Peyer's patch (tissue), 4 donors: ENCODE measurements at regions not wholly inside any gene's neighbourhood (a gene's known extent, or its start where the extent isn't known, plus 50 kb on each side); places are given as distances from the start of the nearest gene placed in this dataset.

Source experiments
- CTCF ChIP-seq, 6 experiments: fragments of 450-650 bp in 4 of 6; fragments of 200-600 bp in 2 of 6; sonication (generic) in 1 of 6; IDR thresholded peaks; one replicate each; pipeline ENCODE4 v1.5.1; 2017 to 2019; ENCODE audit warnings: antibody characterized with exemption in 6 of 6, mild to moderate bottlenecking in 3 of 6, moderate library complexity in 1 of 6
- POLR2A ChIP-seq, 2 donors: fragments of 450-650 bp; IDR thresholded peaks; one replicate each; pipeline ENCODE4 v1.5.1; 2017; ENCODE audit warnings: antibody characterized with exemption in 2 of 2, mild to moderate bottlenecking in 2 of 2, moderate library complexity in 2 of 2

DNA sequence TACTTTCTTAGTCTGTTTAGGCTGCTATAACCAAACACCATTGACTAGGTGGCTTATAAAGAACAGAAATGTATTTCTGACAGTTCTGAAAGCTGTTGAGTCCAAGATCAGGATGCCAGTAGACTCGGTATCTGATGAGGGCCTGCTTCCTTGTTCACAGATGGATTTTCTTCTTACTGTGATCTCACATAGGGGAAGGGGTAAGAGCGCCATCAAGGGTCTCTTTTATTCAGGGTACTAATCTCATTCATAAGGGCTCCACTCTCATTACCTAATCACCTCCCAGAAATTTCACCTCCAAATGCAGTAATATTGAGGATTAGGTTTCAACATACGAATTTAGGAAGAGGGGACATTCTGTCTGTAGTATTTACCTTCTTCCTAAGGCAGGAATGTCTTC, 384.0 kb upstream of the DMAC1 start:
- TF ChIP-seq CTCF (IDR thresholded peaks at IDR 0.05) (no peak), POLR2A (IDR thresholded peaks at IDR 0.05) (no peak)
